ENCODE measurements at regions not wholly inside any gene's neighbourhood (a gene's known extent, or its start where the extent isn't known, plus 50 kb on each side); places are given as distances from the start of the nearest gene placed in this dataset.

DNA sequence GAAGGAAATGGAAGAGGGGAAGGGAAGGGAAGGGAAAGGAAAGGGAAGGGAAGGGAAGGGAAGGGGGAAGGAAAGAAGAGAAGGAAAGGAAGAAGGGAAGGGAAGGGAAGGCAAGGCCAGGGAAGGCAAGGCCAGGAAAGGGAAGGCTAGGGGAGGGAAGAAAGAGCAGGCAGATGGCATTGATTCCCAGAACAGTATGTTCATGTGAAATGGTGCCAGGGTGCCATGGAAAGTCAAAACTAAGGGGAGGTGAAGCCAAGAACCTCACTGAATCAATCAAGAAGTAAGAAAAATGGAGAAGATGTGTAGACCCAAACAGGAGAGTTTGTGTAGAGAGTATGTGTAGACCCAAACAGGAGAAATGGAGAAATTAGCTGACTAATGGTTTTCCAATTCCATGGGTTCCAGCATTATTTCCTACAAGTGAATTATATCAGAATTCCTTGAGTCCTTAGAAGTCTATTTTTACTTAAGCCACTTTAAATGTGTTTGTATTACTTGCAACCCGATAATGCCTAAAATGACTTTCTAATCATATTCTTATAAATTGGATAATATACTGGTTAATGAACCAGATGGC, 367.6 kb downstream of the TXNL1 start:
- DNase-seq, result no peak

DNA sequence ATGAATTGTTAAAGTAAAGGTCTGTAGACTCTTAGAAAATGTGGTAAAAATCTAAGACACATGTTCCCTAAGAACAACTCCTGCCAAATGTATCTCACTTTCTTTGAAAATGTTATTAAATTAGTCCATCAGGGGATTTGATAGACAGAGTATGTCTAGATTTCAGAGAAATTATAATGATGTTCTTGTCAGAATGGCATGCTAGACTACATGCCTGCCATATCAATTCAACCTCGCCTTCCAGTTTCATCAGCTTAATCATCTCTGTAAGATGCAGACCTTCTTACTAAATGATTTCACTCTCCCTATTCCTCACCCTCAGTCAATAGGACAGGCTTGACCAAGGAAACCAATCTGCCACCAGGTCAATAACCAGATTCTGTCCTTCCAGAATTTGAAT, 368.4 kb downstream of the TXNL1 start:
- DNase-seq, result no peak

DNA sequence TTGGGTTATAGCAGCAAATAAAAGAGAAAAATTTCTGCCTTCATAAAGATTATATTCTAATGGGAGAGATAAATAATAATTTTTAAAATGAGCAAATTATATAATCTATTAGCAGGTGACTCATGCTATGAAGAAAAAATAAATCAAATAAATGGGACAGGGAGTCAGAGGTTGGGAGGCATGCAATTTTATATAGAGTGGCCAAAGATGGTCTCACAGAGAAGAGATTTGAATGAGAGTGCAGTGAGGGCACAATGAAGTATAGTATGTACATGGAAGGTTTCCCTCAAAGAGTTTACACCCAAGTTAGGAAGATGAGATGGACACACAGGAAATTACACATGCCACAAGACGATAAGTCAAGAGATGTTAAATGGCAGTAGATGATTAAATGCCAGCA, 369.4 kb downstream of the TXNL1 start:
- DNase-seq, result no peak

DNA sequence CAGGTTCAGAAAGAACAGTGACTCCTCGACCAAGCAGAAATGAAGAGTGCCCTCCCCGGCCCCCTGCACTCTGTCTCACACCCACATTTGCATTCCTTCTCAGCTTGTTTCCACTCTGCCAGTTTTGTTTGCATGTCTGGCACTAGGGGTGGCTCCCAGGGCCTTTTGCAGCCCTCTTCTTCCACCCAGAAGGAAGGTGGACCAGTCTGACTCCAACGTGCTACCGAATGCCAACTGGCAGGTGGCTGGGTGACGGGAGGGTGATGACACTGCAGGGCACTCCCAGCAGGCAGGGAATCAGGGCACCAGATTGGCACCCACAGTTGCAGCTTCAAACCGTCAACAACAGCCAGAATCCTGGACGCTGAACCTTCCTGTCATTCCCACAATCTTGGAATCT, 371.1 kb downstream of the TXNL1 start:
- DNase-seq, result no peak

DNA sequence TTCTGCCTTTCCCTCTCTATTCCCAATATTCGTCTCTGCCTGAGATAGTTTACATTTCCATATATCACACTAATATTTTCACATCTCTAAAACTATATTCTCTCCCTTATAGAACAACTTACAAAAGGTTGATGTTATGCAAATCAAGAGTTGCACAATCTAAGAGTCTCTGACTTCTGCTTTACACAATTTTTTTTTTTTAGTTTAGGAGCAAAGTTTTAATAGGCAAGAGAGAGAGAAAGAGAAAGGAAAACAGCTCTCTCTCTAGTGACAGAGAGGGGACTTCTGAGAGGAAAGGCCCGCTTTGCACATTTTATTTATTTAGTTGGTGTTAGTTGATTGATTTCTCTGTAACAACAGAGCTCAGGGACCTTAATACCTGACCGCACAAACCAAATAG, 380.2 kb downstream of the TXNL1 start:
- DNase-seq, result no peak

DNA sequence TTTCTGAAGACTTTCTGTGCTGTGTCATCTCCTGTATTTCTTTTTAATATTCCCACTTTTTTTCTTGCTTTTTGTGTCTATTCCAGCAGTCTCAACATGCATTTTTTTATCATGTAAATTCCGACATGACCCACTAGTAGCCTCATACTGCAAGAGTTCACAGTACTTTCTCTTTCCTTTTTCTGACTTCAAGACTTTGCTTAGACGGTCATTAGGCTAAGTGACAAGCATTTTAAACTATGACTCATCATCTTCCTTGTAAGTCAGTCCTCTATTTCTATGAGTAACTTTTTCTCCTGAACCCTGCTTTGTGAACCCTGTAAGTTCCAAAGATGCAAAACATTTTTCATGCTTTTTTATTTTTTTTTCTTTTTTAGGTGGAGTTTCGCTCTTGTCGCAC, 381.2 kb downstream of the TXNL1 start:
- DNase-seq, result no peak

DNA sequence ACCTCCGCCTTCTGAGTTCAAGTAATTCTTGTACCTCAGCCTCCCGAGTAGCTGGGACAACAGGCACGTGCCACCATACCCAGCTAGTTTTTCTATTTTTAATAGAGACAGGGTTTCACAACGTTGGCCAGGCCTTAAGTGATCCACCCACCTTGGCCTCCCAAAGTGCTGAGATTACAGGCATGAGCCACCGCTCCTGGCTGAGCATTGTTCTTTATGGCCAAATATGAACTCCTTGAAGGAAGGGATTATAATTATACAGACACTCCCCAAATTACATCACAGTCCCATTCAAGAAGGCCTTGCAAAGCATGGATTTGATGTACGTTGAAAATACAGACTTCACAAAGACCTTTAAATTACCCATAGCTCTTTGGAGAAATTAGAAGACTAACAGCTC, 381.7 kb downstream of the TXNL1 start:
- DNase-seq, result no peak

DNA sequence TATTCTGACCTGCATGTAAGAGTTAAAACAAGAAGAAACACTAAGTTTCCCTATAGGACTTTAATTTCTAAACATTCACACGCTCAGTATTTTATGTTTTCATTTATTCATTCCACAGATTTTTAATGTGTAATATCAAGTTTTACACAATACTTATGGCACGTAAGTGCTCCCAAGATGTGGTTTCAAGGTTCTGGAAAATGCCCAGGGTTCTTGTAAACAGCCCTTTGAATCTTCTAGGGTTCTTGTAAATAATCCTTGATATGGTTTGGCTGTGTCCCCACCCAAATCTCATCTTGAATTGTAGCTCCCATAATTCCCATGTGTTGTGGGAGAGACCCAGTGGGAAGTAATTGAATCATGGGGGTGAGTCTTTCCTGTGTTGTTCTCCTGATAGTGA, 383.0 kb downstream of the TXNL1 start:
- no peak for DNase-seq

DNA sequence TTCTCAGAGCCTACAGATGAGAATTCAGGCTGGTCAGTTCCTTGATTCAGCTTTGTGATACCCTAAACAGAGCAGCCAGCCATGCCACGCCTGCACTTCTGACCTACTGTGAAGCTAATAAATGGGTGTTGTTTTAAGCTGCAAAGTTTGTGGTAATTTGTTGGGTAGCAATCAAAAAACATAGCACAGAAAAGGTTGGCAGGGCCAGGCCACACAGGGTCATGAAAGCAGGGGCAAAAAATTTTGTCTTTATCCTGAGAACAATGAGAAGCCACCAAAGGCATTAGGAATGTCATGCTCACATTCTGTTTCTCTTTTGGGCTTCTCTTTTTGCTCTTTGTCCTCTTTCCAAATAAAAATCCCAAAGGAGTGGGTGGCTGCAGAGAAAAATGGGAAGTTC, 385.9 kb downstream of the TXNL1 start:
- no peak for DNase-seq

DNA sequence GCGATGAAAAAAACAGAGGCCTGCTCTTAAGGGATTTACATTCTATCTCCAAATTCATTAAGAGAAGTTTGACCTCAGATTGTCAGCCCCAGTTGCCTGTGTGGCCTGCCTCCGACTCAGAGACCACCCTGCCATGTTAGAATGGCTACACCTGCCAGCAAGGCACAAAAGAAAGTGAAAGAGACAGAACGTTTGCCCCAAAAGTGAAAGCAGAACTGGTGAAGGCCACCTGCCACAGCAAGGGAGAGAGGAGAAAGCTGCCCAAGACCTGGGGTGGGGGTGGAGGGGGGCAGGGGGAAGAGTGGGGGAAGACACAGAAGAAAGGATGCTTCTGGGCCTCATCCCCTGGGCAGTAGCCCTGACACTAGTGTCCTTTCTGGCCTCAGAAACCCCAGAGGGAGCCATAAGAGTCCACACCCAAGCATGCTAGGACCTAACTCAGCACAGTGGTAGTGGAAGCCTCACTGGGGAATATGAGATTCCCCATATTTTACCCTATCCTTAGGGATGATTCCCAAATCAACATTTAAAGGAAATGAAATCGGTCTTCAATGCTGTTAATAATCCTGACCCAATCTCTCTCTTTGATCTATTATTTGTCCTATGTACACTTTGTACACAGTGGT, 389.7 kb downstream of the TXNL1 start:
- no peak for DNase-seq

DNA sequence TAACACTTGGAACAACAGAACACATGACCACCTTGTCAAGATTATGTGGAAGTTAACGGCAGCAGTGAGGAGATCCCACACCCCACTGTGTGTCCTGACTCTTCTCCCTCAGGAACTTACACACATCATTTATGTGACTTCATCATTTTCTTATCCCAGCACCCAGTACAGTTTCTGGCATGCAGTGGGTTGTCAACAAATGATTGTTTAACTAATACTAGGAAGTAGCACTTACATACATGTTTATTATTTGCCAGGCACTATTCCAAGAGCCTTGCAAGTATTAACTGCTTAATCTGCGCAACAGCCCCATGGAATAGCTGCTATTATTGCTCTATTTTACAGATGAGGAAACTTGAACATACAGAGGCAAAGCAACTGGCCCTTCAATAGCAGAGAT, 391.5 kb downstream of the TXNL1 start:
- no peak for DNase-seq

DNA sequence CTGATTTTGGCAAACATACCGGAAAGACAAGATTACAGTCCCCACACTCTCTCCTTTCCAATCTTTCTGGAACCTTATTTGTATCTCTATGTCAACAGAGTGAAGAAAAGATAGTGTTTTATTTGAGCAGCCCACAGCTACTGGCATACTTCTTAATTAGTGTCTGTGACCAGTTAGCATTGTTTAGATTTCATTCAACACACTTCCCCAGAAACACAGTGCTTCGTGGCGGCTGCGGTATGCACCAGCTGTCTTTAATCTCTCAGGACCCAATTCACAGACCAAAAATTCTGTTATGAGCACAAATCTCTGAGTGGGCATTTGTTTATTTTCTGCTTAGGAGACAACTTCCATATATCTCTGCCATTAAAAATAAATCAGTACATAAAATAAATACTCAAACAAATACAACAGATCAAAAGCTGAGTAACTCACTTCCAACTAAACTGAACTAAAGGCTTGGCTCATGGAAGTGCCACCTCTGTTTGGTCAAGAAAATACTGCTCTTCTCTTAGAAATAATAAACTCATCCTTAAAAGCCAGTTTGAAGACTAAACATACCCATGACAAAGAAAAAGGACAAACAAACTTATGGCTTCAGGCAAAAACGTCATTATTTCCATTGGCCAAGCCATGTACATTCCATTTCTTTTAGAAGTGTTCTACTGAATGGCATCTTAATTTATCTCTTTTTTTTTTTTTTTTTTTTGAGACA, 392.4 kb downstream of the TXNL1 start:
- no peak for DNase-seq

DNA sequence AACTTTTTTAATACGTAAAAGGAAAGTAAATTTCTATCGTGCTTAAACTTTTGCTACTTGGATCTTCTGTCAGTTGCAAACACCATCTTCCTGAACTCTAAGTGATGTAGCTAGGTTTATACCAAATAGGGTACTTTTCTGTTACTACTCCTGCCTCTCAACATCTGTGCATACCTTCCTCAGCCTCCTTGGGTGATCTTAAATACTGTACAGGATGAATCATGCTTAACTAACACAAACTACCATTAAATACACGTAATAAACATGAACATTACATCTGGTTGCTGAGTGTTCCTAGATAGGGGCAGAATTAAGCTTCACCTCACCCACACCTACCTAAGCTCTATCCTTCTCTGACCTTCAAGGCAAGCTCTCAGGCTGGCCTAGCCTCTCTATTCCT, 398.0 kb downstream of the TXNL1 start:
- DNase-seq, result no peak

DNA sequence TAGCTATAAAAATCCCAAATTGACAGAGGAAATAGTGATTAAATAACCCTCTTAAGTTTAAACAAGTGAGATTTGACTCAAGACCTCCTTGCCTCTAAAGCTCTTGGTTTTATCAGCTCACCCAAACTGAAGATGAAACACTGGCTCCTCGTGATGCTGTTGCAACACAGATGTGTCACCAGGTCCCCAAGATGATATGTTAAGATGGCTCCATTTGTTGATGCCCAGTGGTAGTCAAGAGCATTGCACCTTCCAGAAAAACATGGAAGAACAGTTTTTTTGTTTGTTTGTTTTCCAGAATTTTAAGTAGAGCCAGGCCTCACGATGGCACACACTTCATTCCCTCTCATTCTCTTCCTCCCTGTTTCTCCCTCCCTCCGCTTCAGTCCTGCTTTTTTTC, 399.8 kb downstream of the TXNL1 start:
- DNase-seq, result no peak

DNA sequence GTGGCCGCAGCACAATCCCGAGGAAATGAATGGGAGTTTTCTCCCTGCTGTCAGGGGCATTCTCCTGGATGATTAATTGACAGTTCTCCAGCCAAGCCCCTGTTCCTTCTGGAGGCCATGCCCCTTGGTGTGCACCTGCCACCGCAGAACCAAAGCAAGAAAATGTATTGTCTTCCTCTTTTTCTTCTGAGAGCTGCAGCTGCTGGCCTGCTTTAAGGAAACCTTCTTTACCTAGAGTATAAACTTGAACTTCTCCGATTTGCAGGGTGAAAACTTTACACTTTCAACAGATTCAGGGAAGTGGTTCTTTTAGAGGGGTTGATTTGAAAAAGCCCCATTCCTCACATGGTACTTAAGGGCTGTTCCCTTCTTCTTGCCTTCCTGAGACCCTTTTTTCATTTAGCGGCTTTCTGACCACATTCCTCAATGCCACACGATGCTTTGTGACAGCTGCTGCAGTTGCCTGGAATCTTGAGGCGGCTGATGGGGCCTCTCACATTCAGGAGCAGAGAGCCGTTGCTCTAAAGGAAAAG, 402.8 kb downstream of the TXNL1 start:
- DNase-seq, result no peak

DNA sequence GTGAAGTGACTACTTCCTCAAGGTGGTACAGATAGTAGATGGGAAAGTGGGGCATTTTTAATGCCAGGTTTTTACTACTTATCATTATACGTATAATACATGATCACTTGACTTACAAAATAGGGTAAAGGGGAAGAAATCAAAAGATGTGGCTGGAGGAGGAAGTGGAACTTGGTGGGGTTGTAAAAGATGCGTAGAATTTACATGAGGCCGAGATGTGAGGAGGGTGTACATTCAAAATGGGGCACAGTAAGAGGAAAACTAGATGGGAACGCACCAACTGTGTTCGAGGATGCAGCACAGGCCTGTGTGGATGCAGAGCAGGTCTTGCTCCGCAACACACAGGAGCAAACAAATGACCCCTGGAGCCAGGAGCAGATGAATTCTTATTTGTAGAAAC, 403.3 kb downstream of the TXNL1 start:
- DNase-seq, result no peak

DNA sequence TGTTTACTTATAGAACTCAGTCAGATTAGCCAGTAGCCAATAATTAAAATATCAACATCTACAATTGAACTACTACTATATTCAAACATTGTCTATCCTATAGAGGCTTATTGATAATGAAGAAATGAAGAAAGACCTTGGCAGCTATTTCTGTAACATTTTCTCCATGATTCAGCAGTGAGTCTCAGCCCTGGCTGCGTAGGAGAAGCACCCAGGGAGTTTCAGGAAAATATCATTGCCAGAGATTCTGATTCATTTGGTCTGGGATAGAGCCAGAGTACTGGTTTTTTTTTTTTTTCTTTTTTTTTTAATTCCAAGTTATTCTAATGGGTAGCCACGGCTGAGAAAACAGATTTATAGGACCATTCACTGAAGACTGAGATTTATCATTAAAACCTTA, 404.8 kb downstream of the TXNL1 start:
- DNase-seq, result no peak

DNA sequence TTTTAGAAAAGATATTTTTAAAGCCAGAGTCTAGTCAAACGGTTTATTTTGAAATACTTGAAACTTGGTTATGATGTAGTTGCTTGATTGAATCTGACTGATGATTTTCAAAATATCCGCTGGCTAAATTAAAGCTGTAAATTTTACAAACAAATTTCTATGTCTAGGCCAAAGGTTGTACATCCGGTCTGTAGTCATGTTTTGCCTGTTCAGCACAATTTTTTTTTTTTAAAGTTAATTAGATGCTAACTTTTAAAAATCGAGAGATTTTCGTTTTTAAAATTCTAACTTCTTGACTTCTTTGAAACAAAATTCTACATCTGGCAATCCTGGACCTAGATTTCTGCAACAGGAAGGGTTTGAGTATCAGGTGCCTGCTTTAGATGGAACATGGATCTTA, 412.4 kb downstream of the TXNL1 start:
- no peak for DNase-seq

DNA sequence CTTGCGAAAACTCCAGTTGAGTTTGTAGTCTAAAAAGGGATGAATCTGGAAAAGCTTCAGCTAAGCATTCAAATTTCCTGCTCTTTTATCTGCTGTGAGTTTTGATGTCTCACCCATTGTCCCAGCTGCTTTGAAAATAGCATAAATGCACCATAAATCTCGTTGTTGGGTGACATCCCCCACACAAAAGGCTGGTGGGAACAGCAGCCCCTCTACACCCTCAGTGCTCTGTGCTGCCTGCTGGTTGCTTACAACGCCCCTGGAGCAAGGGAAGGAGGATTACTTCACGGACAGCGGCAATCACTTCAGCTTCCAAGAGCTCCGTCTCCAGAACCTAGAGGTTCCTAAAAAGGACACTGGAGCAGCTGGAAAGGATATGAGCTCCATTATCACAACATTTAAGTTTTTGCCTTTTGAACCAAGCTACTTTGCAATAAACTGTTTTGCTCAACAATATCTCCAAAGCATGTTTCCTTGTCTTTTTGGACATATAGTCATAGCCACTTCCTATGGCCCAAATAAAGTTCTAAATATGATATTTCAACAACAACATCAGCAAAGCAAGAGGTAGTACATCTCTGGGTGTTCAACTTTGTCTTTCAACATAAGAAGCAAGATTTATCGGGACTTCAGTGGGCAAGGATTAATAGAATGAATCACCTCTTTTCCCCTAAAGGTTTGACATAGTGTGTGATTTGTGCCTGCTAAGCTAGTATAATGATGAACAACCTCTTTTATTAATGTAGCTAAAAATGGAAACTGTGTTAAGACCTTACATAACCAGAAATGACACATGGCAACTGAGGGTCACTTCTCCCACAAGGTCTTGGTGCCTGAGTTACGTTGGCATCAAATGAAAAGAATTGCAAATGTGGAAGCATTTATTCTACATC, 413.5 kb downstream of the TXNL1 start:
- DNase-seq, result no peak

DNA sequence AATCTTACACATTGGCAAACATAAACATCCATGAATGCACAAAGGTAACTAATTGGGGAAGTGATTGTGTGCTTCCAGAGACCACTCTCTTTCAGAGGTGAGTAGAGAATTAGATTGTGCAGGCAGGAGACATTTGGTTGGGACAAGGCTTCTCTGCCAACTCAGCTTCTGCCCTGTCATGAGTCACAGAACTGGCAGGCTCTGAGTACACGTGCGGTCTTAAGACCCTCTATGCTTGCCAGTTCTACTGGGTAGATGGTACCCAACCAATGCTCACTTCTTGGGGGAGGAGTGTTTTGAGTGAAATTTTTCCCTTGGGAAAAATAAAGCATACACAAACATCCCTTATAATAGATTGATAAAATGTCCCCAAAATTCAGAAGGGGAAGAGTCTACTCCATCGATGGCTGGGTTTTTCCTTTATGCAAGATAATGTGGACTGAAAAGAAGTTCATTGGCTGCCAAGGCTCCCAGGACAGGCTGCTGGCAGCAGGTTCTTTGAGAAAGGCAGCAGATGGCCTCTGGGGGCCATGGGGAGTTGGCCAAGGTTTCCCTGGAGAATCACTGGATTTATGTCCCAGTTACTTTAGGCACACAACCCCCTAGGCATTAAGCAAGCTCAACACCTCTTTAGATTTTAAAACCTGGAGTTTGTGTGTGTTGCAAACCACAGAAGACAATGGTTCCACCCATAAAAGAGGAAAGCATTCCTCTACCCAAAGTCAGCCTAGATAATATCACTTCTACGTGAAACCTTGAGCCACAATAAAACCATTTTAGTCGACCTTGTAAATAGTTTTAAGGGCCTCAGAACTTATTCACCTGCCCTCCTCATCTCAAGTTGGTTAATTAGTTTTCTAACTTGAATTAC, 417.0 kb downstream of the TXNL1 start:
- DNase-seq, result no peak

DNA sequence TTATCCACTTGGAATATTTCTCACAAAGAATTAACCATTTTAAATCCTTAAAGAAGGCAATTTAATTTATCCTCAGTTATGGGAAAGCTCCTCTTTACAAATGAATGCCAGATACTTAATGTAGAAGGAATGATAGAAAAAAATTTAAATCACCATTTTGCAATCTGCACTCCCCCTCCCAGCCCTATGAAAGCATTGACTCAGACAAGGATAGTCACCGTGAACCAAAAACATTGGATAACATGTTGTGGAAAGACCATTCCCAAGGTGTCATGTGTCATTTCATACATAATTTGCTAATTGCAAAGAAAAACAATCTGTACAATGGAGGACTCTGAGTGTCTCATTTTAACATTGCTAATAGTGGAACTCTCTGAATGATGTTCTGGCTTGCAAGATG, 421.0 kb downstream of the TXNL1 start:
- DNase-seq, result no peak

DNA sequence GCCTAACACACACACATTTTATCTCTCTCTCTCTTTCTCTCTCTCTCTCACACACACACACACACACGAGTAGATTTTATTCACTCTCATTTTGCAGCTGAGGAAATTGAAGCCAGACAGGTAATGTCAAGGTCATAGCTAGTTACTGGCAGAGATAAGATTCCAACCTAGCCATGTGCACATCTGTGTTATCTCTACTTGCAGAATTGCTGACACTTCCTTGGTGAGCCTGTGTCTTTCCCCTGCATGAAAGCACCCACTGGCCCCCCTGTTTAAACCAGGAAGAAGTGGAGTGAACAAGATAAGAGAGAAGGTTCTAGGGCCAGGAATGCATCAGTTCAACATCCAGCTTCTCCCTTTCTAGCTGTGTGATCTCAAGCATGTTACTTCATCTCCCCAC, 423.7 kb downstream of the TXNL1 start:
- no peak for DNase-seq
